Neural cell (in vitro differentiated cells): ENCODE measurements at regions not wholly inside any gene's neighbourhood (a gene's known extent, or its start where the extent isn't known, plus 50 kb on each side); places are given as distances from the start of the nearest gene placed in this dataset.

Experiments used
- H2AFZ ChIP-seq: fragments of 200-600, 300-800 bp; sonication (generic), shearing (Covaris generic); 2 replicates; pipeline ENCODE4 v1.6.0; 2014; ENCODE audit warnings: low read depth, mild to moderate bottlenecking, antibody characterized with exemption, low read length, moderate library complexity
- H3F3A ChIP-seq: fragments of 200-600 bp; shearing (Covaris generic); 2 replicates; pipeline ENCODE4 v1.6.1; 2016; ENCODE audit warnings: mild to moderate bottlenecking, moderate library complexity, mixed read lengths, antibody characterized with exemption, low read length; ENCODE audit not compliant: insufficient read depth, poor library complexity, severe bottlenecking
- H3K27ac ChIP-seq: fragments of 200-600, 300-800 bp; sonication (generic), shearing (Covaris generic); 2 replicates; pipeline ENCODE4 v1.5.1; 2014; ENCODE audit warnings: mild to moderate bottlenecking, low read length, moderate library complexity
- H3K27me3 ChIP-seq: fragments of 300-800, 200-600 bp; sonication (generic), shearing (Covaris generic); 2 replicates; pipeline ENCODE4 v1.6.0; 2014; ENCODE audit warnings: mild to moderate bottlenecking, low read depth, low read length, moderate library complexity; ENCODE audit not compliant: insufficient read depth
- H3K36me3 ChIP-seq: fragments of 300-800, 200-600 bp; sonication (generic), shearing (Covaris generic); 2 replicates; pipeline ENCODE4 v1.5.1; 2014; ENCODE audit warnings: mild to moderate bottlenecking, antibody characterized with exemption, low read length, moderate library complexity; ENCODE audit not compliant: insufficient read depth
- H3K4me2 ChIP-seq: fragments of 300-800, 200-600 bp; sonication (generic), shearing (Covaris generic); 2 replicates; pipeline ENCODE4 v1.6.0; 2014; ENCODE audit warnings: mild to moderate bottlenecking, low read length
- H3K4me3 ChIP-seq: fragments of 300-800, 200-600 bp; sonication (generic), shearing (Covaris generic); 2 replicates; pipeline ENCODE4 v1.5.1; 2014; ENCODE audit warnings: mild to moderate bottlenecking, low read length, moderate library complexity
- H3K79me2 ChIP-seq: fragments of 200-600 bp; shearing (Covaris generic); replicated peaks from 2 replicates; pipeline ENCODE4 v1.6.0; 2014; ENCODE audit warnings: mild to moderate bottlenecking, low read length, moderate library complexity; ENCODE audit not compliant: insufficient read depth
- H3K9ac ChIP-seq: fragments of 300-800, 200-600 bp; sonication (generic), shearing (Covaris generic); 2 replicates; pipeline ENCODE4 v1.6.1; 2016; ENCODE audit warnings: mild to moderate bottlenecking, low read length, mixed read lengths
- H3K9me2 ChIP-seq: fragments of 200-600 bp; shearing (Covaris generic); 2 replicates; pipeline ENCODE4 v1.6.1; 2016; ENCODE audit warnings: mild to moderate bottlenecking, low read length, mixed read lengths; ENCODE audit not compliant: insufficient read depth
- H3K9me3 ChIP-seq: fragments of 200-600, 300-800 bp; sonication (generic), shearing (Covaris generic); 2 replicates; pipeline ENCODE4 v1.6.1; 2016; ENCODE audit warnings: mild to moderate bottlenecking, mixed run types, low read length, moderate library complexity, mixed read lengths
- H4K20me1 ChIP-seq: fragments of 200-600 bp; shearing (Covaris generic); 2 replicates; pipeline ENCODE4 v1.6.1; 2016; ENCODE audit warnings: mild to moderate bottlenecking, mixed run types; ENCODE audit not compliant: insufficient read depth
- CTCF ChIP-seq: fragments of 450-650 bp; IDR thresholded peaks from 2 replicates; pipeline ENCODE4 v1.5.1; 2014; ENCODE audit warnings: antibody characterized with exemption, mild to moderate bottlenecking, moderate library complexity; ENCODE audit not compliant: poor library complexity, severe bottlenecking
- EP300 ChIP-seq: fragments of 450-650 bp; conservative IDR thresholded peaks from 2 replicates; pipeline ENCODE4 v1.6.1; 2014; ENCODE audit warnings: antibody characterized with exemption, mild to moderate bottlenecking, moderate library complexity; ENCODE audit not compliant: poor library complexity, severe bottlenecking
- EZH2 ChIP-seq: fragments of 200-600, 300-800 bp; shearing (Covaris generic), sonication (generic); IDR thresholded peaks from 2 replicates; pipeline ENCODE4 v1.6.1; 2014; ENCODE audit warnings: antibody characterized with exemption, low read length, borderline replicate concordance, mild to moderate bottlenecking; ENCODE audit not compliant: insufficient read depth, poor library complexity, severe bottlenecking
- MXI1 ChIP-seq: fragments of 450-650 bp; conservative IDR thresholded peaks from 2 replicates; pipeline ENCODE4 v1.6.1; 2014; ENCODE audit warnings: antibody characterized with exemption, mild to moderate bottlenecking; ENCODE audit not compliant: poor library complexity, severe bottlenecking
- POLR2AphosphoS5 ChIP-seq: IDR thresholded peaks from 2 replicates; pipeline ENCODE4 v1.6.1; 2012
- RAD21 ChIP-seq: fragments of 450-650 bp; conservative IDR thresholded peaks from 2 replicates; pipeline ENCODE4 v1.6.1; 2014; ENCODE audit warnings: antibody characterized with exemption, mild to moderate bottlenecking, moderate library complexity
- REST ChIP-seq: IDR thresholded peaks from 2 replicates; pipeline ENCODE4 v1.6.1; 2012; ENCODE audit warnings: borderline replicate concordance
- SMC3 ChIP-seq: fragments of 450-650 bp; conservative IDR thresholded peaks from 2 replicates; pipeline ENCODE4 v1.6.1; 2014; ENCODE audit warnings: antibody characterized with exemption, mild to moderate bottlenecking, moderate library complexity; ENCODE audit not compliant: poor library complexity
- TAF1 ChIP-seq: IDR thresholded peaks from 2 replicates; pipeline ENCODE4 v1.6.1; 2012; ENCODE audit warnings: low read depth

GRCh38 chr11:91366816-91367215 lies 857.8 kb upstream of the FAT3 start:
- Histone ChIP-seq H3K9ac (no peak overlapping the region), H3K27me3 (no peaks in the 10 kb centered on the region), H3K4me3 (no peak overlapping the region), H3K79me2 (no peaks in the 10 kb centered on the region), H3K4me2 (no peak overlapping the region), H3K36me3 (no peaks in the 10 kb centered on the region), H3K27ac (no peak overlapping the region), H2AFZ (no peak overlapping the region), H4K20me1 (no peaks in the 10 kb centered on the region), H3K9me2 (no peaks in the 10 kb centered on the region), H3F3A (no peaks in the 10 kb centered on the region), H3K9me3 (no peaks in the 10 kb centered on the region)
- no peak for TF ChIP-seq SMC3
- TF ChIP-seq RAD21 = no peak
- no peak for TF ChIP-seq MXI1
- TF ChIP-seq TAF1 = no peak
- no peak for TF ChIP-seq EP300
- no peak for TF ChIP-seq REST
- TF ChIP-seq POLR2AphosphoS5 = no peak
- no peak for TF ChIP-seq EZH2
- no peak for TF ChIP-seq CTCF

- TF ChIP-seq SMC3 = no peak
- TF ChIP-seq EZH2 = no peak
- no peak for TF ChIP-seq EP300
- TF ChIP-seq CTCF = no peak
- TF ChIP-seq REST = no peak
- no peak for TF ChIP-seq POLR2AphosphoS5
- TF ChIP-seq TAF1 = no peak
- TF ChIP-seq RAD21 = no peak
- TF ChIP-seq MXI1 = no peak
- no peak overlapping the region for H3K9ac ChIP-seq
- no peaks in the 10 kb centered on the region for H3K9me3 ChIP-seq
- no peak overlapping the region for H3K27ac ChIP-seq
- no peak overlapping the region for H2AFZ ChIP-seq
- no peaks in the 10 kb centered on the region for H4K20me1 ChIP-seq
- H3K27me3 ChIP-seq = no peaks in the 10 kb centered on the region
- H3K9me2 ChIP-seq = no peaks in the 10 kb centered on the region
- H3F3A ChIP-seq = no peaks in the 10 kb centered on the region
- H3K36me3 ChIP-seq = no peaks in the 10 kb centered on the region
- H3K4me3 ChIP-seq = no peak overlapping the region
- H3K4me2 ChIP-seq = no peak overlapping the region
- H3K79me2 ChIP-seq = no peaks in the 10 kb centered on the region
Observed at GRCh38 chr11:91365986-91366585, 858.5 kb upstream of the FAT3 start.
